ENCODE measurements at regions not wholly inside any gene's neighbourhood (a gene's known extent, or its start where the extent isn't known, plus 50 kb on each side); places are given as distances from the start of the nearest gene placed in this dataset.

DNA sequence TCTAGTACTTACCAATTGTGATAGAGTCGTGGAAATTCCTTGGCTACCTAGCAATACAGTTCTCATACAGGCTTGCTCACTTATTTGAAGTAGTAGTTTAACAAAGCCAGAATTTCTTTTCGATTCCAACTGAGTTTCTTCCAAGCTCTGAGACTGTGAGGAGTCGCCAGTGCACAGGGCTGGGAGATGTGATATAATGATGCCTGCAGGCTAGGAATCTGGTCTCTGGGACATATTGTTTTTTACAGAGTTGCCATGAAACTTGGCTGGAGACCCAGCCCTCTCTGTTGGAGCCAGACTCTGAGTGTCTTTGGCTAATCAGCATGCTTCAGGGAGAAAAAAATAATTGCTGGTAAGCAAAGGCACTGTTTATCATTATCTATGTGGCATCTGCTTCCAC, 698.8 kb upstream of the GOT2 start:
- peaks cover 0 to 3% (median 0%) of the 10 kb centered on the region in 4 donors for H3K9me3 ChIP-seq
- no peak for DNase-seq
- peaks cover 0 to 10% (median 3%) of the 10 kb centered on the region in 4 donors for H3K4me1 ChIP-seq
- no peak for TF ChIP-seq POLR2A (IDR thresholded peaks at IDR 0.05)
- TF ChIP-seq EP300 (IDR thresholded peaks at IDR 0.05), result no peak
- no peak for TF ChIP-seq CTCF (IDR thresholded peaks at IDR 0.05)
- no peak for TF ChIP-seq POLR2AphosphoS5 (IDR thresholded peaks at IDR 0.05)
- intact Hi-C loops (cut with DNase I), result no loop called here
- H3K27me3 ChIP-seq, result no peaks in the 10 kb centered on the region
- 68 to 82% methylated on average over 3 of the region's 3 CpGs for WGBS, 2 donors
- no peak overlapping the region for H3K4me3 ChIP-seq
- H3K27ac ChIP-seq, result no peak overlapping the region
- H3K36me3 ChIP-seq, result no peaks in the 10 kb centered on the region

- TF ChIP-seq EP300 (IDR thresholded peaks at IDR 0.05) (no peak), POLR2AphosphoS5 (IDR thresholded peaks at IDR 0.05) (no peak), CTCF (IDR thresholded peaks at IDR 0.05) (no peak), POLR2A (IDR thresholded peaks at IDR 0.05) (no peak)
- no peak overlapping the region for H3K27ac ChIP-seq
- H3K9me3 ChIP-seq, result peaks cover 0 to 3% (median 0%) of the 10 kb centered on the region in 4 donors
- no peaks in the 10 kb centered on the region for H3K27me3 ChIP-seq
- 66 to 78% methylated on average over 1 of the region's 1 CpG for WGBS, 2 donors
- H3K4me3 ChIP-seq, result no peak overlapping the region
- H3K4me1 ChIP-seq, result peaks cover 0 to 10% (median 3%) of the 10 kb centered on the region in 4 donors
- no peaks in the 10 kb centered on the region for H3K36me3 ChIP-seq
- intact Hi-C loops (cut with DNase I), result no loop called here
- DNase-seq, result no peak
Measured at GRCh38 chr16:59432276-59432675, 698.2 kb upstream of the GOT2 start.

- DNase-seq, result no peak
- H3K4me3 ChIP-seq, result no peak overlapping the region
- TF ChIP-seq POLR2A (IDR thresholded peaks at IDR 0.05) (no peak), POLR2AphosphoS5 (IDR thresholded peaks at IDR 0.05) (no peak), EP300 (IDR thresholded peaks at IDR 0.05) (no peak), CTCF (IDR thresholded peaks at IDR 0.05) (no peak)
- no peaks in the 10 kb centered on the region for H3K36me3 ChIP-seq
- intact Hi-C loops (cut with DNase I), result no loop called here
- no peaks in the 10 kb centered on the region for H3K27me3 ChIP-seq
- no peak overlapping the region for H3K27ac ChIP-seq
- peaks cover 0 to 2% (median 0%) of the 10 kb centered on the region in 4 donors for H3K9me3 ChIP-seq
- 70 to 73% methylated on average over 2 of the region's 2 CpGs for WGBS, 2 donors
- H3K4me1 ChIP-seq, result peaks cover 0 to 12% (median 2%) of the 10 kb centered on the region in 4 donors
Measured at GRCh38 chr16:59424714-59425273, 690.7 kb upstream of the GOT2 start.

GRCh38 chr16:59411961-59412841, 678.1 kb upstream of the GOT2 start:
- 67 to 72% methylated on average over 5 of the region's 5 CpGs for WGBS, 2 donors

More at GRCh38 chr16:59411961-59412841, 678.1 kb upstream of the GOT2 start:
- no peak for DNase-seq
- no peak overlapping the region for H3K27ac ChIP-seq
- intact Hi-C loops (cut with DNase I), result no loop called here
- no peaks in the 10 kb centered on the region for H3K27me3 ChIP-seq
- peaks cover 0 to 4% (median 0%) of the 10 kb centered on the region in 4 donors for H3K4me1 ChIP-seq
- no peaks in the 10 kb centered on the region for H3K36me3 ChIP-seq
- H3K9me3 ChIP-seq, result peaks cover 0 to 4% (median 0%) of the 10 kb centered on the region in 4 donors
- no peak overlapping the region for H3K4me3 ChIP-seq
- TF ChIP-seq POLR2A (IDR thresholded peaks at IDR 0.05), result no peak
- TF ChIP-seq CTCF (IDR thresholded peaks at IDR 0.05), result peak in 1 of 4 experiments; percentile 42
